SK-N-SH (cell line): ENCODE measurements at regions not wholly inside any gene's neighbourhood (a gene's known extent, or its start where the extent isn't known, plus 50 kb on each side); places are given as distances from the start of the nearest gene placed in this dataset.
"Not testable (repeated sequence)": the region's sequence is repeated elsewhere in the genome, so short reads cannot be mapped to it uniquely, and the experiment has no call there.

Source experiments
- FOSL2 ChIP-seq: IDR thresholded peaks from 2 replicates; pipeline ENCODE4 v1.4.0; 2012; ENCODE audit warnings: low read depth, mild to moderate bottlenecking, moderate library complexity, borderline replicate concordance
- FOXM1 ChIP-seq: IDR thresholded peaks from 2 replicates; pipeline ENCODE4 v1.4.0; 2012; ENCODE audit warnings: low read depth, mild to moderate bottlenecking
- POLR2AphosphoS5 ChIP-seq: IDR thresholded peaks from 2 replicates; pipeline ENCODE4 v1.6.1; 2012; ENCODE audit warnings: low read depth, low read length
- RAD21 ChIP-seq: IDR thresholded peaks from 2 replicates; pipeline ENCODE4 v1.6.1; 2012; ENCODE audit warnings: mild to moderate bottlenecking, low read length
- SIN3A ChIP-seq: IDR thresholded peaks from 2 replicates; pipeline ENCODE4 v1.6.1; 2012; ENCODE audit warnings: low read depth, mild to moderate bottlenecking, low read length, moderate library complexity, borderline replicate concordance
- TAF1 ChIP-seq: IDR thresholded peaks from 2 replicates; pipeline ENCODE4 v1.6.1; 2012; ENCODE audit warnings: low read depth, mild to moderate bottlenecking, low read length, moderate library complexity, borderline replicate concordance
- YY1 ChIP-seq: IDR thresholded peaks from 2 replicates; pipeline ENCODE4 v1.4.0; 2012; ENCODE audit warnings: low read depth, mild to moderate bottlenecking
- TF ChIP-seq, protein P1 (sequence below): IDR thresholded peaks from 2 replicates; pipeline ENCODE4 v1.6.1; 2012; ENCODE audit warnings: mild to moderate bottlenecking, low read depth, low read length, moderate library complexity
- TF ChIP-seq, protein P2 (sequence below): fragments of 200-600 bp; sonication (generic); IDR thresholded peaks from 2 replicates; pipeline ENCODE4 v1.6.1; 2017; ENCODE audit warnings: antibody characterized with exemption, mild to moderate bottlenecking, moderate library complexity

DNA sequence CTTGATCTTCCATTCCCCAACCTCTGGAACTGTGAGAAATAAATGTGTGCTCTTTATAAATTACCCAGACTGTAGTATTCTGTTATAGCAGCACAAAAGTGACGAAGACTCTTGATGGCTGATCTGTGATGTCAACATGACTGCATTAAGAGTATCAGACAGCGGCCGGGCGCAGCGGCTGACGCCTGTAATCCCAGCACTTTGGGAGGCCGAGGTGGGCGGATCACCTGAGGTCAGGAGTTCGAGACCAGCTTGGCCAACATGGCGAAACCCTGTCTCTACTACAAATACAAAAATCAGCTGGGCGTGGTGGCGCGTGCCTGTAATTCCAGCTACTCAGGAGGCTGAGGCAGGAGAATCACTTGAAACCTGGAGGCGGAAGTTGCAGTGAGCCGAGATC, 56.3 kb upstream of the ARL4C start:
- TF ChIP-seq POLR2AphosphoS5, FOSL2, FOXM1, SIN3A, RAD21, YY1, TAF1: not testable (repeated sequence)
- TF ChIP-seq, protein P1, sequence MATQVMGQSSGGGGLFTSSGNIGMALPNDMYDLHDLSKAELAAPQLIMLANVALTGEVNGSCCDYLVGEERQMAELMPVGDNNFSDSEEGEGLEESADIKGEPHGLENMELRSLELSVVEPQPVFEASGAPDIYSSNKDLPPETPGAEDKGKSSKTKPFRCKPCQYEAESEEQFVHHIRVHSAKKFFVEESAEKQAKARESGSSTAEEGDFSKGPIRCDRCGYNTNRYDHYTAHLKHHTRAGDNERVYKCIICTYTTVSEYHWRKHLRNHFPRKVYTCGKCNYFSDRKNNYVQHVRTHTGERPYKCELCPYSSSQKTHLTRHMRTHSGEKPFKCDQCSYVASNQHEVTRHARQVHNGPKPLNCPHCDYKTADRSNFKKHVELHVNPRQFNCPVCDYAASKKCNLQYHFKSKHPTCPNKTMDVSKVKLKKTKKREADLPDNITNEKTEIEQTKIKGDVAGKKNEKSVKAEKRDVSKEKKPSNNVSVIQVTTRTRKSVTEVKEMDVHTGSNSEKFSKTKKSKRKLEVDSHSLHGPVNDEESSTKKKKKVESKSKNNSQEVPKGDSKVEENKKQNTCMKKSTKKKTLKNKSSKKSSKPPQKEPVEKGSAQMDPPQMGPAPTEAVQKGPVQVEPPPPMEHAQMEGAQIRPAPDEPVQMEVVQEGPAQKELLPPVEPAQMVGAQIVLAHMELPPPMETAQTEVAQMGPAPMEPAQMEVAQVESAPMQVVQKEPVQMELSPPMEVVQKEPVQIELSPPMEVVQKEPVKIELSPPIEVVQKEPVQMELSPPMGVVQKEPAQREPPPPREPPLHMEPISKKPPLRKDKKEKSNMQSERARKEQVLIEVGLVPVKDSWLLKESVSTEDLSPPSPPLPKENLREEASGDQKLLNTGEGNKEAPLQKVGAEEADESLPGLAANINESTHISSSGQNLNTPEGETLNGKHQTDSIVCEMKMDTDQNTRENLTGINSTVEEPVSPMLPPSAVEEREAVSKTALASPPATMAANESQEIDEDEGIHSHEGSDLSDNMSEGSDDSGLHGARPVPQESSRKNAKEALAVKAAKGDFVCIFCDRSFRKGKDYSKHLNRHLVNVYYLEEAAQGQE: not testable (repeated sequence)
- TF ChIP-seq, protein P2, sequence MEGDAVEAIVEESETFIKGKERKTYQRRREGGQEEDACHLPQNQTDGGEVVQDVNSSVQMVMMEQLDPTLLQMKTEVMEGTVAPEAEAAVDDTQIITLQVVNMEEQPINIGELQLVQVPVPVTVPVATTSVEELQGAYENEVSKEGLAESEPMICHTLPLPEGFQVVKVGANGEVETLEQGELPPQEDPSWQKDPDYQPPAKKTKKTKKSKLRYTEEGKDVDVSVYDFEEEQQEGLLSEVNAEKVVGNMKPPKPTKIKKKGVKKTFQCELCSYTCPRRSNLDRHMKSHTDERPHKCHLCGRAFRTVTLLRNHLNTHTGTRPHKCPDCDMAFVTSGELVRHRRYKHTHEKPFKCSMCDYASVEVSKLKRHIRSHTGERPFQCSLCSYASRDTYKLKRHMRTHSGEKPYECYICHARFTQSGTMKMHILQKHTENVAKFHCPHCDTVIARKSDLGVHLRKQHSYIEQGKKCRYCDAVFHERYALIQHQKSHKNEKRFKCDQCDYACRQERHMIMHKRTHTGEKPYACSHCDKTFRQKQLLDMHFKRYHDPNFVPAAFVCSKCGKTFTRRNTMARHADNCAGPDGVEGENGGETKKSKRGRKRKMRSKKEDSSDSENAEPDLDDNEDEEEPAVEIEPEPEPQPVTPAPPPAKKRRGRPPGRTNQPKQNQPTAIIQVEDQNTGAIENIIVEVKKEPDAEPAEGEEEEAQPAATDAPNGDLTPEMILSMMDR: not testable (repeated sequence)
